CD4-positive, alpha-beta T cell treated with Interleukin-17A for 4 hours (primary cell): ENCODE measurements at regions not wholly inside any gene's neighbourhood (a gene's known extent, or its start where the extent isn't known, plus 50 kb on each side); places are given as distances from the start of the nearest gene placed in this dataset.
A peak's percentile ranks its signal among the peaks of the same experiment; 100 is the strongest.

Experiments used
- DNase-seq: peaks from one replicate; pipeline ENCODE4 v3.0.0-alpha.2; 2020; ENCODE audit warnings: mixed read lengths

- peak; percentile 36 for DNase-seq
Observed at GRCh38 chr13:86757236-86757978, 913.8 kb upstream of the SLITRK5 start.

GRCh38 chr13:86758116-86758515 is 913.1 kb upstream of the SLITRK5 start:
- no peak for DNase-seq

GRCh38 chr13:86760620-86761019 is 910.6 kb upstream of the SLITRK5 start:
- no peak for DNase-seq

- peak; percentile 13 for DNase-seq
Observed at GRCh38 chr13:86765462-86765861, 905.7 kb upstream of the SLITRK5 start.

- DNase-seq = no peak
Observed at GRCh38 chr13:86788616-86789015, 882.6 kb upstream of the SLITRK5 start.

GRCh38 chr13:86792153-86792651 is 879.0 kb upstream of the SLITRK5 start:
- DNase-seq = no peak

- DNase-seq = no peak
Observed at GRCh38 chr13:86795858-86796257, 875.3 kb upstream of the SLITRK5 start.

GRCh38 chr13:86810361-86810760 is 860.8 kb upstream of the SLITRK5 start:
- no peak for DNase-seq

- no peak for DNase-seq
Observed at GRCh38 chr13:86813198-86813597, 858.0 kb upstream of the SLITRK5 start.

GRCh38 chr13:86825410-86825809 is 845.8 kb upstream of the SLITRK5 start:
- no peak for DNase-seq

- DNase-seq = no peak
Observed at GRCh38 chr13:86826232-86826631, 844.9 kb upstream of the SLITRK5 start.

GRCh38 chr13:86830046-86830445 is 841.1 kb upstream of the SLITRK5 start:
- DNase-seq = no peak

- no peak for DNase-seq
Observed at GRCh38 chr13:86831084-86831483, 840.1 kb upstream of the SLITRK5 start.

- no peak for DNase-seq
Observed at GRCh38 chr13:86838411-86839120, 832.6 kb upstream of the SLITRK5 start.

GRCh38 chr13:86839221-86839620 is 832.0 kb upstream of the SLITRK5 start:
- no peak for DNase-seq

GRCh38 chr13:86840250-86841191 is 830.6 kb upstream of the SLITRK5 start:
- DNase-seq = no peak

- DNase-seq = no peak
Observed at GRCh38 chr13:86841264-86841663, 829.9 kb upstream of the SLITRK5 start.

GRCh38 chr13:86846501-86846900 is 824.7 kb upstream of the SLITRK5 start:
- no peak for DNase-seq

GRCh38 chr13:86848716-86849115 is 822.5 kb upstream of the SLITRK5 start:
- DNase-seq = no peak

GRCh38 chr13:86856991-86857390 is 814.2 kb upstream of the SLITRK5 start:
- DNase-seq = no peak

- no peak for DNase-seq
Observed at GRCh38 chr13:86858216-86858615, 813.0 kb upstream of the SLITRK5 start.

- DNase-seq = no peak
Observed at GRCh38 chr13:86862137-86862536, 809.0 kb upstream of the SLITRK5 start.

- DNase-seq = no peak
Observed at GRCh38 chr13:86864376-86864775, 806.8 kb upstream of the SLITRK5 start.
